GM21423 (cell line): ENCODE measurements at regions not wholly inside any gene's neighbourhood (a gene's known extent, or its start where the extent isn't known, plus 50 kb on each side); places are given as distances from the start of the nearest gene placed in this dataset.

ENCODE experiments used
- ATAC-seq: cut with Tn5 transposase; IDR thresholded peaks from one replicate; pipeline ENCODE4 v1.9.1; 2021; ENCODE audit warnings: mild to moderate bottlenecking, moderate library complexity; ENCODE audit not compliant: unreplicated experiment

GRCh38 chr2:107419191-107419590 is 407.5 kb upstream of the RGPD4 start:
- ATAC-seq: no peak

- no peak for ATAC-seq
Observed at GRCh38 chr2:107428781-107429180, 397.9 kb upstream of the RGPD4 start.

GRCh38 chr2:107430006-107430405 is 396.7 kb upstream of the RGPD4 start:
- ATAC-seq: no peak

GRCh38 chr2:107430596-107431266 is 396.0 kb upstream of the RGPD4 start:
- ATAC-seq: no peak

- no peak for ATAC-seq
Observed at GRCh38 chr2:107436281-107436680, 390.4 kb upstream of the RGPD4 start.

GRCh38 chr2:107437265-107437664 is 389.4 kb upstream of the RGPD4 start:
- ATAC-seq: no peak

- no peak for ATAC-seq
Observed at GRCh38 chr2:107437807-107438206, 388.9 kb upstream of the RGPD4 start.

- no peak for ATAC-seq
Observed at GRCh38 chr2:107448160-107448559, 378.5 kb upstream of the RGPD4 start.

- ATAC-seq: no peak
Observed at GRCh38 chr2:107461301-107461700, 365.4 kb upstream of the RGPD4 start.

GRCh38 chr2:107462181-107462580 is 364.5 kb upstream of the RGPD4 start:
- no peak for ATAC-seq

GRCh38 chr2:107466241-107466640 is 360.5 kb upstream of the RGPD4 start:
- no peak for ATAC-seq

- no peak for ATAC-seq
Observed at GRCh38 chr2:107466984-107467773, 359.5 kb upstream of the RGPD4 start.

GRCh38 chr2:107469437-107469995 is 357.2 kb upstream of the RGPD4 start:
- ATAC-seq: no peak

- ATAC-seq: no peak
Observed at GRCh38 chr2:107473150-107473549, 353.5 kb upstream of the RGPD4 start.

GRCh38 chr2:107475859-107476258 is 350.8 kb upstream of the RGPD4 start:
- ATAC-seq: no peak

- no peak for ATAC-seq
Observed at GRCh38 chr2:107502539-107502938, 324.2 kb upstream of the RGPD4 start.

GRCh38 chr2:107511970-107512789 is 314.5 kb upstream of the RGPD4 start:
- no peak for ATAC-seq

- no peak for ATAC-seq
Observed at GRCh38 chr2:107525406-107525805, 301.3 kb upstream of the RGPD4 start.

GRCh38 chr2:107529146-107529545 is 297.5 kb upstream of the RGPD4 start:
- no peak for ATAC-seq

GRCh38 chr2:107530046-107530445 is 296.6 kb upstream of the RGPD4 start:
- ATAC-seq: no peak

- ATAC-seq: no peak
Observed at GRCh38 chr2:107534926-107535325, 291.8 kb upstream of the RGPD4 start.
